ENCODE measurements at regions not wholly inside any gene's neighbourhood (a gene's known extent, or its start where the extent isn't known, plus 50 kb on each side); places are given as distances from the start of the nearest gene placed in this dataset.

GRCh38 chr5:6218116-6218515, 160.2 kb downstream of the MED10 start:
- no peaks in the 10 kb centered on the region for H3K9me3 ChIP-seq (ENCODE audit: control insufficient read depth in 2 of 2, low read length in 2 of 2)

GRCh38 chr5:6216471-6217075, 161.8 kb downstream of the MED10 start:
- Histone ChIP-seq H3K27me3 (ENCODE audit: control insufficient read depth in 1 of 2, insufficient read depth in 2 of 2, low read length in 2 of 2) (no peaks in the 10 kb centered on the region), H3K4me3 (ENCODE audit: low read length in 2 of 2) (no peak overlapping the region), H3K9ac (ENCODE audit: low read length in 2 of 2) (no peak overlapping the region)

More at GRCh38 chr5:6218116-6218515, 160.2 kb downstream of the MED10 start:
- no peak overlapping the region for H3K27ac ChIP-seq (ENCODE audit: low read length)
- no peak overlapping the region for H3K4me3 ChIP-seq (ENCODE audit: low read length in 2 of 2)
- no peaks in the 10 kb centered on the region for H3K27me3 ChIP-seq (ENCODE audit: control insufficient read depth in 1 of 2, insufficient read depth in 2 of 2, low read length in 2 of 2)
- no peak overlapping the region for H3K9ac ChIP-seq (ENCODE audit: low read length in 2 of 2)
- no peaks in the 10 kb centered on the region for H3K4me1 ChIP-seq (ENCODE audit: control insufficient read depth, insufficient read depth, low read length)
- H3K36me3 ChIP-seq (ENCODE audit: control insufficient read depth in 2 of 2, insufficient read depth in 2 of 2, low read length in 2 of 2): no peaks in the 10 kb centered on the region

GRCh38 chr5:6215891-6216290, 162.5 kb downstream of the MED10 start:
- no peak overlapping the region for H3K9ac ChIP-seq (ENCODE audit: low read length in 2 of 2)
- H3K27me3 ChIP-seq (ENCODE audit: control insufficient read depth in 1 of 2, insufficient read depth in 2 of 2, low read length in 2 of 2): no peaks in the 10 kb centered on the region
- H3K4me1 ChIP-seq (ENCODE audit: control insufficient read depth, insufficient read depth, low read length): no peaks in the 10 kb centered on the region

More at GRCh38 chr5:6216471-6217075, 161.8 kb downstream of the MED10 start:
- no peaks in the 10 kb centered on the region for H3K9me3 ChIP-seq (ENCODE audit: control insufficient read depth in 2 of 2, low read length in 2 of 2)
- H3K27ac ChIP-seq (ENCODE audit: low read length): no peak overlapping the region
- no peaks in the 10 kb centered on the region for H3K36me3 ChIP-seq (ENCODE audit: control insufficient read depth in 2 of 2, insufficient read depth in 2 of 2, low read length in 2 of 2)
- H3K4me1 ChIP-seq (ENCODE audit: control insufficient read depth, insufficient read depth, low read length): no peaks in the 10 kb centered on the region

GRCh38 chr5:6212244-6212643, 166.1 kb downstream of the MED10 start:
- no peaks in the 10 kb centered on the region for H3K27me3 ChIP-seq (ENCODE audit: control insufficient read depth in 1 of 2, insufficient read depth in 2 of 2, low read length in 2 of 2)
- no peak overlapping the region for H3K4me3 ChIP-seq (ENCODE audit: low read length in 2 of 2)
- H3K9me3 ChIP-seq (ENCODE audit: control insufficient read depth in 2 of 2, low read length in 2 of 2): no peaks in the 10 kb centered on the region
- no peaks in the 10 kb centered on the region for H3K36me3 ChIP-seq (ENCODE audit: control insufficient read depth in 2 of 2, insufficient read depth in 2 of 2, low read length in 2 of 2)
- H3K9ac ChIP-seq (ENCODE audit: low read length in 2 of 2): no peak overlapping the region
- no peaks in the 10 kb centered on the region for H3K4me1 ChIP-seq (ENCODE audit: control insufficient read depth, insufficient read depth, low read length)
- no peak overlapping the region for H3K27ac ChIP-seq (ENCODE audit: low read length)

More at GRCh38 chr5:6215891-6216290, 162.5 kb downstream of the MED10 start:
- Histone ChIP-seq H3K36me3 (ENCODE audit: control insufficient read depth in 2 of 2, insufficient read depth in 2 of 2, low read length in 2 of 2) (no peaks in the 10 kb centered on the region), H3K4me3 (ENCODE audit: low read length in 2 of 2) (no peak overlapping the region), H3K9me3 (ENCODE audit: control insufficient read depth in 2 of 2, low read length in 2 of 2) (no peaks in the 10 kb centered on the region), H3K27ac (ENCODE audit: low read length) (no peak overlapping the region)

GRCh38 chr5:6206501-6206900, 171.8 kb downstream of the MED10 start:
- Histone ChIP-seq H3K36me3 (ENCODE audit: control insufficient read depth in 2 of 2, insufficient read depth in 2 of 2, low read length in 2 of 2) (no peaks in the 10 kb centered on the region), H3K9me3 (ENCODE audit: control insufficient read depth in 2 of 2, low read length in 2 of 2) (no peaks in the 10 kb centered on the region), H3K4me3 (ENCODE audit: low read length in 2 of 2) (no peak overlapping the region), H3K27ac (ENCODE audit: low read length) (no peak overlapping the region), H3K4me1 (ENCODE audit: control insufficient read depth, insufficient read depth, low read length) (no peaks in the 10 kb centered on the region), H3K27me3 (ENCODE audit: control insufficient read depth in 1 of 2, insufficient read depth in 2 of 2, low read length in 2 of 2) (no peaks in the 10 kb centered on the region), H3K9ac (ENCODE audit: low read length in 2 of 2) (no peak overlapping the region)

GRCh38 chr5:6202968-6203365, 175.4 kb downstream of the MED10 start:
- no peak overlapping the region for H3K9ac ChIP-seq (ENCODE audit: low read length in 2 of 2)

GRCh38 chr5:6202149-6202967, 176.0 kb downstream of the MED10 start:
- no peak overlapping the region for H3K4me3 ChIP-seq (ENCODE audit: low read length in 2 of 2)
- no peak overlapping the region for H3K27ac ChIP-seq (ENCODE audit: low read length)
- no peaks in the 10 kb centered on the region for H3K9me3 ChIP-seq (ENCODE audit: control insufficient read depth in 2 of 2, low read length in 2 of 2)
- H3K4me1 ChIP-seq (ENCODE audit: control insufficient read depth, insufficient read depth, low read length): no peaks in the 10 kb centered on the region
- H3K9ac ChIP-seq (ENCODE audit: low read length in 2 of 2): no peak overlapping the region
- H3K27me3 ChIP-seq (ENCODE audit: control insufficient read depth in 1 of 2, insufficient read depth in 2 of 2, low read length in 2 of 2): no peaks in the 10 kb centered on the region
- no peaks in the 10 kb centered on the region for H3K36me3 ChIP-seq (ENCODE audit: control insufficient read depth in 2 of 2, insufficient read depth in 2 of 2, low read length in 2 of 2)

More at GRCh38 chr5:6202968-6203365, 175.4 kb downstream of the MED10 start:
- Histone ChIP-seq H3K4me1 (ENCODE audit: control insufficient read depth, insufficient read depth, low read length) (no peaks in the 10 kb centered on the region), H3K27me3 (ENCODE audit: control insufficient read depth in 1 of 2, insufficient read depth in 2 of 2, low read length in 2 of 2) (no peaks in the 10 kb centered on the region), H3K36me3 (ENCODE audit: control insufficient read depth in 2 of 2, insufficient read depth in 2 of 2, low read length in 2 of 2) (no peaks in the 10 kb centered on the region), H3K27ac (ENCODE audit: low read length) (no peak overlapping the region), H3K9me3 (ENCODE audit: control insufficient read depth in 2 of 2, low read length in 2 of 2) (no peaks in the 10 kb centered on the region), H3K4me3 (ENCODE audit: low read length in 2 of 2) (no peak overlapping the region)

GRCh38 chr5:6201631-6202030, 176.7 kb downstream of the MED10 start:
- H3K4me1 ChIP-seq (ENCODE audit: control insufficient read depth, insufficient read depth, low read length): no peaks in the 10 kb centered on the region
- no peak overlapping the region for H3K27ac ChIP-seq (ENCODE audit: low read length)
- no peak overlapping the region for H3K9ac ChIP-seq (ENCODE audit: low read length in 2 of 2)
- no peaks in the 10 kb centered on the region for H3K36me3 ChIP-seq (ENCODE audit: control insufficient read depth in 2 of 2, insufficient read depth in 2 of 2, low read length in 2 of 2)
- no peak overlapping the region for H3K4me3 ChIP-seq (ENCODE audit: low read length in 2 of 2)
- H3K27me3 ChIP-seq (ENCODE audit: control insufficient read depth in 1 of 2, insufficient read depth in 2 of 2, low read length in 2 of 2): no peaks in the 10 kb centered on the region
- H3K9me3 ChIP-seq (ENCODE audit: control insufficient read depth in 2 of 2, low read length in 2 of 2): no peaks in the 10 kb centered on the region

GRCh38 chr5:6198531-6198930, 179.8 kb downstream of the MED10 start:
- Histone ChIP-seq H3K27me3 (ENCODE audit: control insufficient read depth in 1 of 2, insufficient read depth in 2 of 2, low read length in 2 of 2) (peaks cover 0 to 2% of the 10 kb centered on the region in 2 donors), H3K36me3 (ENCODE audit: control insufficient read depth in 2 of 2, insufficient read depth in 2 of 2, low read length in 2 of 2) (no peaks in the 10 kb centered on the region), H3K4me3 (ENCODE audit: low read length in 2 of 2) (no peak overlapping the region), H3K9me3 (ENCODE audit: control insufficient read depth in 2 of 2, low read length in 2 of 2) (no peaks in the 10 kb centered on the region), H3K27ac (ENCODE audit: low read length) (no peak overlapping the region), H3K4me1 (ENCODE audit: control insufficient read depth, insufficient read depth, low read length) (no peaks in the 10 kb centered on the region), H3K9ac (ENCODE audit: low read length in 2 of 2) (no peak overlapping the region)

- Histone ChIP-seq H3K9ac (ENCODE audit: low read length in 2 of 2) (no peak overlapping the region), H3K36me3 (ENCODE audit: control insufficient read depth in 2 of 2, insufficient read depth in 2 of 2, low read length in 2 of 2) (no peaks in the 10 kb centered on the region), H3K4me3 (ENCODE audit: low read length in 2 of 2) (no peak overlapping the region), H3K4me1 (ENCODE audit: control insufficient read depth, insufficient read depth, low read length) (no peaks in the 10 kb centered on the region), H3K9me3 (ENCODE audit: control insufficient read depth in 2 of 2, low read length in 2 of 2) (no peaks in the 10 kb centered on the region), H3K27ac (ENCODE audit: low read length) (no peak overlapping the region), H3K27me3 (ENCODE audit: control insufficient read depth in 1 of 2, insufficient read depth in 2 of 2, low read length in 2 of 2) (peaks cover 0 to 2% of the 10 kb centered on the region in 2 donors)
Observed at GRCh38 chr5:6197427-6197826, 180.9 kb downstream of the MED10 start.

Data from stomach smooth muscle (tissue), 2 donors.